HG03521 (cell line): ENCODE measurements at regions not wholly inside any gene's neighbourhood (a gene's known extent, or its start where the extent isn't known, plus 50 kb on each side); places are given as distances from the start of the nearest gene placed in this dataset.

Source experiments
- ATAC-seq: cut with Tn5 transposase; IDR thresholded peaks from one replicate; pipeline ENCODE4 v1.9.1; 2021; ENCODE audit warnings: mild to moderate bottlenecking, moderate library complexity; ENCODE audit not compliant: unreplicated experiment

- no peak for ATAC-seq
Observed at GRCh38 chr22:48250286-48250895, 1487.9 kb downstream of the TBC1D22A start.

GRCh38 chr22:48249713-48250268 is 1487.3 kb downstream of the TBC1D22A start:
- no peak for ATAC-seq

GRCh38 chr22:48248901-48249455 is 1486.5 kb downstream of the TBC1D22A start:
- no peak for ATAC-seq

GRCh38 chr22:48247829-48248228 is 1485.4 kb downstream of the TBC1D22A start:
- no peak for ATAC-seq

- ATAC-seq = no peak
Observed at GRCh38 chr22:48245196-48245485, 1482.7 kb downstream of the TBC1D22A start.

- ATAC-seq = no peak
Observed at GRCh38 chr22:48244388-48245195, 1482.1 kb downstream of the TBC1D22A start.

- ATAC-seq = no peak
Observed at GRCh38 chr22:48242461-48242864, 1480.0 kb downstream of the TBC1D22A start.

- ATAC-seq = no peak
Observed at GRCh38 chr22:48241658-48242057, 1479.2 kb downstream of the TBC1D22A start.

- no peak for ATAC-seq
Observed at GRCh38 chr22:48240935-48241230, 1478.4 kb downstream of the TBC1D22A start.

- ATAC-seq = no peak
Observed at GRCh38 chr22:48240148-48240934, 1477.9 kb downstream of the TBC1D22A start.

GRCh38 chr22:48239461-48240147 is 1477.2 kb downstream of the TBC1D22A start:
- no peak for ATAC-seq

- ATAC-seq = no peak
Observed at GRCh38 chr22:48238966-48239365, 1476.5 kb downstream of the TBC1D22A start.

GRCh38 chr22:48238284-48238915 is 1476.0 kb downstream of the TBC1D22A start:
- no peak for ATAC-seq

- no peak for ATAC-seq
Observed at GRCh38 chr22:48237466-48238283, 1475.2 kb downstream of the TBC1D22A start.

- ATAC-seq = no peak
Observed at GRCh38 chr22:48236261-48236660, 1473.8 kb downstream of the TBC1D22A start.

GRCh38 chr22:48235744-48236143 is 1473.3 kb downstream of the TBC1D22A start:
- ATAC-seq = no peak

- ATAC-seq = no peak
Observed at GRCh38 chr22:48234011-48234410, 1471.6 kb downstream of the TBC1D22A start.

- ATAC-seq = no peak
Observed at GRCh38 chr22:48233586-48233985, 1471.1 kb downstream of the TBC1D22A start.

- ATAC-seq = no peak
Observed at GRCh38 chr22:48228468-48228867, 1466.0 kb downstream of the TBC1D22A start.
